Femur (tissue), 1 donor: ENCODE measurements at regions not wholly inside any gene's neighbourhood (a gene's known extent, or its start where the extent isn't known, plus 50 kb on each side); places are given as distances from the start of the nearest gene placed in this dataset.

Source experiments
- DNase-seq: peaks from one replicate; pipeline ENCODE4 v3.0.0-alpha.2; 2017

GRCh38 chr3:28649266-28649665, 300.6 kb upstream of the AZI2 start:
- DNase-seq: no peak

GRCh38 chr3:28651159-28651558, 302.5 kb upstream of the AZI2 start:
- DNase-seq: no peak

DNA sequence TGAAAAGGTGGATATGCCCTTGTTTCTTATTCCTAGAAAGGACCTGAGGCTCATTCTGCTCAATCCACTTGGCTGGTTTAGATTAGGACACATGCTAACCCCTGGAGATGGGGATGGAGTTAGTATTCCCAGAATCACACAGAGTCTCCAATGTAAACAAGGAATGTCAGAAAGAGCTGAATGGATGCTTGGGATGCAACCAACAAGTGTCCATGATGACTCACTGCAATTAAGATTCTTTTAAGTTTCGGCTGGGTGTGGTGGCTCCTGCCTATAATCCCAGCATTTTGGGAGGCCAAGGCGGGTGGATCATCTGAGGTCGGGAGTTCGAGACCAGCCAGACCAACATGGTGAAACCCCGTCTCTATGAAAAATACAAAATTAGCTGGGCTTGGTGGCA, 315.5 kb upstream of the AZI2 start:
- no peak for DNase-seq

DNA sequence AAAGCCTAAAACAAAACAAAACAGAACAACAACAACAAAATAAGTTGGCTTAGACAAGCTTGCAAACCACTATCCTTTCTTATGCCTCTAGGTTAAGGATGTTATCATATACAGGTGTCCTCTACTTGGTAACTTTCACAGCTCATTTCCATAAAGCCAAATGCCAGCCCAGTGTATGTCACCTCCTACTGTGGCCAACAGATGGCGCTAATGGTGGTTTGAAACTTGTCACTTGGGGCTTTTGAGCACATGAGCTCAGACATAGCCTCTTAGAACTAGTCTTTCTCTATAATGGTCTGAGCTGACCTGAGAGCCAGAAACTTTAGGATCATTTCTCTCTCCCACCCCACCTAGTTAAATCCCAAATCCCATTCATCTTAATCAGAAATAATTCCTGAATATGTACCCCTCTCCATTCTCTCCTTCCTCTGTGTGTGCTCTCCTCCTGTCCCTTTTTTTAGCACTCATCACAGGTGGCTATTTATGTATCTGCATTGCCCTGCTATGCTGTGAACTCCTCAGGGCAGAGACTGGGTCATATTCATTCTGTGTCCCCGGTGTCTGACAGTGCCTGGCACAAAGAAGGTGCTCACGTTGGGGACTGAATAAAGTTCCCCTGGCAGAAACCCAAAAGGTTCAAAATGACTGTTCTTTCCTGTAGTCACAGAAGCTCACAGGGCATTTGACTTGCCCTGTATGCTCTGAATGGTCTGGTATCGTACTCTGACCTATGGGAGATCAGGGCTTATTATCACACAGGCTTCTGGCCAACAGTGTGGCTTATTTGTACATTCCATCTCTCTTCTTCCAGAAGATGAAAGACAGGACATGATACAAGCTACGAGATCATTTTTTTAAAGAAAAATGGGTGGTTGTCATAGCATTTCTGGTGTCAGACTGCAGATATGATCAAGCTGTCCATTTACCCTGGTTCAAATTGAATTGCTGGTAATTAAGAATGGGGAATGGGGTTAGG, 319.3 kb upstream of the AZI2 start:
- peak; percentile 67 for DNase-seq

GRCh38 chr3:28669870-28670269, 321.2 kb upstream of the AZI2 start:
- no peak for DNase-seq

- no peak for DNase-seq
Observed at GRCh38 chr3:28672406-28672805, 323.8 kb upstream of the AZI2 start.

GRCh38 chr3:28673446-28673845, 324.8 kb upstream of the AZI2 start:
- no peak for DNase-seq

- DNase-seq: no peak
Observed at GRCh38 chr3:28674212-28674611, 325.6 kb upstream of the AZI2 start.

GRCh38 chr3:28677581-28677980, 329.0 kb upstream of the AZI2 start:
- DNase-seq: no peak

- no peak for DNase-seq
Observed at GRCh38 chr3:28678086-28678485, 329.5 kb upstream of the AZI2 start.

DNA sequence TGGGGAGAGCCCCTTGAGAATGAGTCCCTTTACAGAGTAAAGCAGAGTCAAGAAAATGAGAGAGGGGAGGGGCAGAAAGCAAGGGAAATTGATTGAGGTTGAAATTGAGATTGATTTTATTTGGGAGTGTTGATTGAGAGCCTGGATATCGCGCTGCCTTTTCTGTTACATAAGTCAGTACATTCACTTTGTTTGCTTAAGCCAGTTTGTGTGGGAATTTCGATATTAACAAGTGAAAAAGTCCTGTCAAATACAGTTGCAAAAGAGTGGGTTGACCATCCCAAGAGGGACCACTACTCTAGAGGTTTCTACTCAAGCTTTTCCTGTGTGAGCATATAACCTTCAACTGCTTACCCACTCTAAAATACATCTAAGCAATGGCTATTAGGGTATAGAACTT, 331.4 kb upstream of the AZI2 start:
- DNase-seq: no peak

GRCh38 chr3:28682121-28682520, 333.5 kb upstream of the AZI2 start:
- DNase-seq: no peak

DNA sequence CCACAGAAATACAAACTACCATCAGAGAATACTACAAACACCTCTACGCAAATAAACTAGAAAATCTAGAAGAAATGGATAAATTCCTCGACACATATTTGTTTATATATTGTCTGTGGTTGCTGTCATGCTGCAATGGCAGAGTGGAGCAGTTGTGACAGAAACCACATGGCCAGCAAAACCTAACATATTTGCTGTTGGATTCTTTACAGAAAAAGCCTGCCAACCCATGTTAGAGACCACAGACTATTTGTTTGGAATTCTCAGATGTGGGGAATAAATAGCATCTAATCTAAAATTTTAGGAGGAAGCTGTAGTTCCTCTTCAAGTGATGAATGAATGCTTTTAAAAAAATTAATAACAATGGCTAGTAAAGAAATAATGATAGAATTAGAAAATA, 341.6 kb upstream of the AZI2 start:
- DNase-seq: no peak

- no peak for DNase-seq
Observed at GRCh38 chr3:28698706-28699105, 350.1 kb upstream of the AZI2 start.

DNA sequence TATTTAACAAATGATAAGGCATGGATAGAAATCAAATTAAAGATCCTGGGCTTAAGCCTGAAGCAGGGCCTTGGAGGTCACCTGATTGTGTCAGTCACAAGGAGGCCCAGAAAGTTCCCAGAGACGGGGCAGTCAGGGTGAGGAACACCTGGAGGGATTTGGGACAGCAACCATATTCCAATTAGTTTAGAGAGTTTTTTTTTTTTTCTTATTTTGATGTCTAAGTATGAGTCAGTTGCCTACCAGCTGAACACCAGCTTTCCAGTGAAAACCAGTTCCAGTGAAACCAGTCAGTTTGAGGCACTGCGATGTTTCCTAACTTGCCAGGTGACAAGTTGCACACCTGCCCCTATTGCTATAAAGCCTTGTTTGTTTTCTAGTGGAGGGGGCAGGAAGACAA, 350.7 kb upstream of the AZI2 start:
- no peak for DNase-seq

DNA sequence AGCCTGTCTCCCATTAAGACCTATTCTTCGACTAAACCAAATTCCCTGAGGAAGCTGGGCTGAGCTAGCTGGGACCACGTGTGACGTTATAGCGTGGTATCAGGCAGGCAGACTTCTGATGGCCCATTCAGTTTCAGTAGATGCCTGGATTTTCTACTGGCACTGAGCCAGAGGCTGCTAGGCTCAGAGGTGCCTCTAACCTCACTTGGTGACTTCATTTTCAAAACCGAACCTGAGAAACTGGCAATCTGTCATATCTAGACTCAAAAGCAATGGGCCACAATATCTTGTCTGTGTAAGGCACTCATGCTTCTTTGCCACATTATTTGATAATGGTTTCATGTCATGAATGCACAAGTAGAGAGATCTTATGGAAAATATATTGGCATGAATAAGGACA, 352.1 kb upstream of the AZI2 start:
- no peak for DNase-seq

- no peak for DNase-seq
Observed at GRCh38 chr3:28703843-28704242, 355.2 kb upstream of the AZI2 start.

GRCh38 chr3:28711293-28711692, 362.7 kb upstream of the AZI2 start:
- DNase-seq: no peak

- DNase-seq: no peak
Observed at GRCh38 chr3:28716939-28717338, 368.3 kb upstream of the AZI2 start.

GRCh38 chr3:28718074-28718849, 369.6 kb upstream of the AZI2 start:
- no peak for DNase-seq

DNA sequence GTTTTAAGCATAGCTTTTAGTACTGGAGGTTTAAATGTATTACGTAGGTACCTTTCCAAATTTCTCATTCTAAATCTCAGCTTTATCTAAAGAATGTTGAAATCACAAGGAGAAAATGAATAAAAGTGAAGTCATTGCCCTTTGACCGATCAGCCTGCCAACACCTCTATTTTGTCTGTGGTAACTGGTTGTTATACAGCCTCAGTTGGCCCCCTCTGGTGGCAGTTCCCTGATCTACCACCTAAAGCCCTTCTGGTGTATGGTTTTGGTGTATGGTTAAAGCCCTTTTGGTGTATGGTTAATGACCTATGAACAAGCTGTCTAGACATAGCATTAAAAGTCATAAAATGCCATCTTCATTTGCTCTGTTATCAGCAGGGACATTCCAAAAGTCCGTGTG, 378.2 kb upstream of the AZI2 start:
- no peak for DNase-seq

DNA sequence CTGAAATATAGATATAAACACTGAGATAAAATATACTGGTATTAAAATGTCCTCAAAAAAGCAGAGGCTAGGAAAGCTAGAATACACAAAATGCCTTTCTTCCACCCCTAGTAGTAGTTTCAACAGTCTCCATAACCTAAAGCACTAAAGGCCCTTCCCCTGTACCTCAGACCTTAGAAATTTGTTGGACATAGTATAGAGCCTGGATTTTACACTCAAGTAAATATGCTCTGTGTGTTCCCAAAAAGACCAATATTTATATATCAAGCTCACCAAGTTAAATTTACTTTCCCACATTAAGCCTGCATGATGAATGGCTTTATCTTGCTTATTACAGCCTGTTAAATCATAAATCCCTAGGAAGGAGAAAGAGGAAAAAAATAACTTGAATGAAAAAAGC, 378.7 kb upstream of the AZI2 start:
- no peak for DNase-seq

DNA sequence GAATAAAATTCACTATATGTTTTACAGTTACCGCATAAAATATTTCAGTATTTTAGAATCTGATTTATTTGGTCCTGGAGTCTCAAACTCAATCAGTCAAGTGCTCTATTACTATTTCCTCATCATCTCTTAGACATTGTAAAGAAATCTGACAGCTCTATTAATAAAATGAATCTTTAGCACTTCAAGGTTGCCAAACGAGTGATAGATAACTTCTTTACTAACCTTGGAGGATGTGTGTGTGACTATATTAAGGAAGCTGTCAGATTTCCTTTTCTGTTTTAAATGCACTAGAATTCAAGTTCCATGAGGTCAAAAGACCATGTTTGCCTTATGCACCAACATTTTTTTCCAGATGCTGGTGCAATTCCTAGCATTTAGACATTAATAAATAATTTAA, 389.8 kb upstream of the AZI2 start:
- no peak for DNase-seq

GRCh38 chr3:28739647-28740046, 391.0 kb upstream of the AZI2 start:
- no peak for DNase-seq
